ENCODE measurements at regions not wholly inside any gene's neighbourhood (a gene's known extent, or its start where the extent isn't known, plus 50 kb on each side); places are given as distances from the start of the nearest gene placed in this dataset.

DNA sequence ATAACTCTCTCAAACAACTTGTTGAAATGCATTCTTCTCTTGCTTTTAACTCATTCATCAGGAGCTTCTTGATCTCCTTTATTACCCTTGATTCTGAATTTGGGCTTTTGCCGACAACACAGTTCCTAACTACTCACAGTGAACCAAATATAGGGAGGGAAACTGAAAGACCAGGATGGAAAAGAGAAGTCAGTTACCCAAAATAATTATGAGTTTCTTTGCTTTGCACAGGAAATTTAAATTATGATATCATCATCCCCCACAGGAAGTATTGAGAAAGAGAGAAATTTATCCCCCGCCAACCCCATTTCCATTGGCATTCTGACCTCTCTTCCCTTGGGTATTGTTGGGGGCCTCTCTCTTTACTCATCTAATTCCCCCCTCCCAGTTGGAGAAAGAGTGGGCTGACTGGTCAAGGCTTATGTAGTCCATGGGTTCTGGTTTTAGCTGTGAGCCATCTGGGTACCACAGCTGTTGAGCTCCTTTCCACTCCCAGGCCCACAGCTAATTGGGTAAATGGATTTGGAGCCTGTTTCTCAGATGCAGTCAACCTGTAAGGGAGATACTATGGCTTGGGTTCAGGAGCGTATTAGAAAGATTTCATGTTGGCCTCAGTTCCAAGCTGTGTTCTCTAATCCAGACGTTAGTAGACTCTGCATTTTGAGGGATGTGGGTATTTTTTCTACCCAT is 109.0 kb downstream of the FZD1 start:
- H3K9me3 ChIP-seq, result no peaks in the 10 kb centered on the region
- no peak overlapping the region for H3K27ac ChIP-seq
- no peak overlapping the region for H3K4me3 ChIP-seq
- H3K27me3 ChIP-seq, result no peaks in the 10 kb centered on the region
- H3K4me1 ChIP-seq, result no peaks in the 10 kb centered on the region
- no peak for TF ChIP-seq POLR2A (IDR thresholded peaks at IDR 0.05)
- TF ChIP-seq, protein P1, sequence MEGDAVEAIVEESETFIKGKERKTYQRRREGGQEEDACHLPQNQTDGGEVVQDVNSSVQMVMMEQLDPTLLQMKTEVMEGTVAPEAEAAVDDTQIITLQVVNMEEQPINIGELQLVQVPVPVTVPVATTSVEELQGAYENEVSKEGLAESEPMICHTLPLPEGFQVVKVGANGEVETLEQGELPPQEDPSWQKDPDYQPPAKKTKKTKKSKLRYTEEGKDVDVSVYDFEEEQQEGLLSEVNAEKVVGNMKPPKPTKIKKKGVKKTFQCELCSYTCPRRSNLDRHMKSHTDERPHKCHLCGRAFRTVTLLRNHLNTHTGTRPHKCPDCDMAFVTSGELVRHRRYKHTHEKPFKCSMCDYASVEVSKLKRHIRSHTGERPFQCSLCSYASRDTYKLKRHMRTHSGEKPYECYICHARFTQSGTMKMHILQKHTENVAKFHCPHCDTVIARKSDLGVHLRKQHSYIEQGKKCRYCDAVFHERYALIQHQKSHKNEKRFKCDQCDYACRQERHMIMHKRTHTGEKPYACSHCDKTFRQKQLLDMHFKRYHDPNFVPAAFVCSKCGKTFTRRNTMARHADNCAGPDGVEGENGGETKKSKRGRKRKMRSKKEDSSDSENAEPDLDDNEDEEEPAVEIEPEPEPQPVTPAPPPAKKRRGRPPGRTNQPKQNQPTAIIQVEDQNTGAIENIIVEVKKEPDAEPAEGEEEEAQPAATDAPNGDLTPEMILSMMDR (IDR thresholded peaks at IDR 0.05), result no peak
- intact Hi-C loops (cut with DNase I; ENCODE audit: low total_unique reads), result no loop called here
- H3K36me3 ChIP-seq, result no peaks in the 10 kb centered on the region
- no peak for DNase-seq

DNA sequence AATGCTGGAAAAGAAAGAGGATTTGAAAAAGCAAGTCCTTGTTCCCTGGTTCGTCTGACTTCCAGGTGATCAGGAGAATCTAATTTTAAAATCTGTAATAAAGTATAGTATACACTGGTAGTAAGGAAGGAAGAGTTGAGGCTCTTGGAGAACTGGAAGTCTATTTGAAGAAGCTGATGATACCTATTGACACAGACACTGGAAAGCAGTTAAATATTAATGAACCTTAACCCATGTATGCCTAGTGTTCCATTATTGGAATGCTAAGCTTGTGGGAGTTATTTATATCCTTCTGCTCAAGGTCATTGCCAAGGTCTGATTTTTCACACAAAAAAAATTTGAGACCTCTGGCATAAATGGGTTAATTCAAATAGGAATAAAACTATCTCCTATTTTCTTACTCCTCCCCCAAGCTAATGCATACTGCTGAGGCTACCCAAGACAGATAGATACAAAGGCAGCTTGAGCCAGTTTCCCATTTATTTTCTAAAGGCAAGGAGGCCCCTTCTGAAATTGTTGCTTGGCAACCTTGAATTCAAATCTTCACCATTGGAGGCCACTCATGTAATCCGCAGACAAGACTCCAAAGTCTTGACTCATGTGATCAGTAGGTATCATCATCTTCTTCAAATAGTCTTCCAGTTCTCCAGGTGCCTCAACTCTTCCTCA is 110.2 kb downstream of the FZD1 start:
- no peaks in the 10 kb centered on the region for H3K9me3 ChIP-seq
- H3K27me3 ChIP-seq, result no peaks in the 10 kb centered on the region
- intact Hi-C loops (cut with DNase I; ENCODE audit: low total_unique reads), result no loop called here
- H3K27ac ChIP-seq, result no peak overlapping the region
- no peak for TF ChIP-seq POLR2A (IDR thresholded peaks at IDR 0.05)
- TF ChIP-seq, protein P1 (IDR thresholded peaks at IDR 0.05), result no peak
- no peaks in the 10 kb centered on the region for H3K4me1 ChIP-seq
- DNase-seq, result no peak
- no peaks in the 10 kb centered on the region for H3K36me3 ChIP-seq
- no peak overlapping the region for H3K4me3 ChIP-seq

DNA sequence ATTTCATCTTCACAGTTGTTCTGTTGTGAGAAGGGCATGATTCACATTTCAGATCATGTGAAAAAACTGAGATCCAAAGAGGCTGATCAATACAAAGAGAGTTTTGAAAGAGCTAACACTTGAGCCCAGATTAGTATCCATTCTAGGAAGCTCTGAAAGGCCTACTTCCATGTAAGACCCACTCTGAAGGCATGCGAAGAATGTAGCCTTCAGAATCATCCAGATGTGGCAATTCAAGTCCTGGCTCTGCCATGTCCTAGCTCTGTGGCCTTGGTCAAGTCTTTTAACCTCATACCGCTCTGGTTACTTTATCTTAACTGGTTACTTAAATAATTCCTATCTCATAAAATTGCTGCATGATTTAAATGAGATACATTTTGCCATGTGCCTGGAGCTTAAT is 111.1 kb downstream of the FZD1 start:
- no peak for DNase-seq
- H3K27me3 ChIP-seq, result no peaks in the 10 kb centered on the region
- intact Hi-C loops (cut with DNase I; ENCODE audit: low total_unique reads), result no loop called here
- H3K27ac ChIP-seq, result no peak overlapping the region
- H3K4me1 ChIP-seq, result no peaks in the 10 kb centered on the region
- H3K4me3 ChIP-seq, result no peak overlapping the region
- no peaks in the 10 kb centered on the region for H3K9me3 ChIP-seq
- TF ChIP-seq, protein P1 (IDR thresholded peaks at IDR 0.05), result no peak
- no peak for TF ChIP-seq POLR2A (IDR thresholded peaks at IDR 0.05)
- no peaks in the 10 kb centered on the region for H3K36me3 ChIP-seq

DNA sequence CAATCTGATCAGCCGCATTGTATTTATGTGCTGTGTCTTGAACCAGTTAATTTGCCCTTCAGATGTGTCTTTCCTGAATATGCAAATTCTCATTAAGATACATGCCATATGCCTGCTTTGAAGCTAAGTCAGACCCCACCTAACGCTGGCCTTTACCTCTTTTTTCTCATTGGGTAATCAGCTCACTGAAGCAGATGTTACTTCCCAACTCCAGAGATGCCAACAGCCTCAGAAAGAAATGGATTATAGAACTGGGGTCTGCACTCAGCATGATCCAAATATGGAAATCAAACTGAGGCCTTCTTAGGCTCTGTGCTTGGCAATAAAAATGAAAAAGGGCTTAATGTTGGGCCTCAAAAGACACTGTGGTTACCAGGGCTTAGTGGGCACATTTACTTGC is 113.9 kb downstream of the FZD1 start:
- no peak overlapping the region for H3K4me3 ChIP-seq
- no peaks in the 10 kb centered on the region for H3K27me3 ChIP-seq
- no peak for TF ChIP-seq POLR2A (IDR thresholded peaks at IDR 0.05)
- TF ChIP-seq, protein P1 (IDR thresholded peaks at IDR 0.05), result no peak
- no peaks in the 10 kb centered on the region for H3K36me3 ChIP-seq
- no peak for DNase-seq
- no peak overlapping the region for H3K27ac ChIP-seq
- H3K9me3 ChIP-seq, result no peaks in the 10 kb centered on the region
- intact Hi-C loops (cut with DNase I; ENCODE audit: low total_unique reads), result no loop called here
- H3K4me1 ChIP-seq, result no peaks in the 10 kb centered on the region

DNA sequence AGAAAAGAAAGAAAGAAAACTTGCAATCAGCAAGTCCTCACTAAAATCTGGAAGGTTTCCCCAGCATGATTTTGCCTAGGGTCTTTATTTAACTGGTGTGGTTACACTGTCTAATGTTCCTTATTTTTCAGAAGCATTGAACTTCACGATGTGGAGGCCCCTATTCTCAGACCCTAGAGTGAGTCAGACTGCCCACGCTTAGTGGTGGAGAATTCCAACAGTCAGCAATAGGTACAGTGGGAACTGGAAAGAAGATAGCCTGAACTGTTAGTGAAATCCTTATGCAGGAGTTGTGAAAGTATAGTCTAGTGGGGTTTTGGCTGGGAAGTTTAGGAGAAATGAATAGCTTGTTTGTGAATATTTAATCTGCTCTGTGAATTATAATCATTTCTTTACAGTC is 115.0 kb downstream of the FZD1 start:
- no peaks in the 10 kb centered on the region for H3K4me1 ChIP-seq
- TF ChIP-seq, protein P1 (IDR thresholded peaks at IDR 0.05), result no peak
- TF ChIP-seq POLR2A (IDR thresholded peaks at IDR 0.05), result no peak
- no peaks in the 10 kb centered on the region for H3K36me3 ChIP-seq
- H3K27me3 ChIP-seq, result no peaks in the 10 kb centered on the region
- no peaks in the 10 kb centered on the region for H3K9me3 ChIP-seq
- no peak overlapping the region for H3K4me3 ChIP-seq
- DNase-seq, result no peak
- intact Hi-C loops (cut with DNase I; ENCODE audit: low total_unique reads), result no loop called here
- H3K27ac ChIP-seq, result no peak overlapping the region
